ENCODE measurements at regions not wholly inside any gene's neighbourhood (a gene's known extent, or its start where the extent isn't known, plus 50 kb on each side); places are given as distances from the start of the nearest gene placed in this dataset.

GRCh38 chr6:113558966-113559365 is 298.2 kb upstream of the MARCKS start:
- DNase-seq: no peak

DNA sequence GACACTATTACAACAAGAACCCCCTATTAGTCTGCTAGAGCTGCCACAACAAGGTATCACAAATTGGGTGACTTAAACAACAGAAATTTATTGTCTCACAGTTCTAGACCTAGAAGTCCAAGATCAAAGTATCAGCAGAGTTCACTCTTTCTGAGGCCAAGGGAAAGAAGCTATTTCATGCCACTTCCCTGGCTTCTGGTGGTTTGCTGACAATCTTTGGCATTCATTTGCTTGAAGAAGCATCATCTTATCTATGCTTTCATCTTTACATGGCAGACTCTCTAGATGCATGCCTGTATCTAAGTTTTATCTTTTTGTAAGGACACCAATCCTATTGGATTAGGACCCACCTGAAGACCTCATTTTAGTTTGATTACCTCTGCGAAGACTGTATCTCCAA is 296.8 kb upstream of the MARCKS start:
- no peak for DNase-seq

GRCh38 chr6:113560908-113561307 is 296.2 kb upstream of the MARCKS start:
- DNase-seq: no peak

DNA sequence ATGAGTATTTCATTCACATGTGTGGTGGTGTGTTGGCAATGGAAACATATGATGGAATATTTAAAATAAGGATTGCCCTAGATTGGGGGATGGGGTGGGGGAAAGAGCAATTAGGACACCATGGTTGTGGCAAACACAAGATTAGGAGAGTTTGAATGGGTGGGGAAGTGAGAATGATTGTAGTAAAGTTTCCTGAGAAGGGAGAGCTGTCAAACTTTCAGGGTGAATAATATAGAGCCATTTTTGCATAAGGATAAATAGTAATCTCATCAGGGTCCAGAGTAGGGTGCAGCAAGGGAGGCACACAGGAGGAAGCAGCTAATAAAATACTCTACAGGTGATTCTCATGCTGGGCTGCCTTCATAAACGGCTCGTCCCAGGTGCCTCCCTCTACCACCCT is 294.9 kb upstream of the MARCKS start:
- no peak for DNase-seq

DNA sequence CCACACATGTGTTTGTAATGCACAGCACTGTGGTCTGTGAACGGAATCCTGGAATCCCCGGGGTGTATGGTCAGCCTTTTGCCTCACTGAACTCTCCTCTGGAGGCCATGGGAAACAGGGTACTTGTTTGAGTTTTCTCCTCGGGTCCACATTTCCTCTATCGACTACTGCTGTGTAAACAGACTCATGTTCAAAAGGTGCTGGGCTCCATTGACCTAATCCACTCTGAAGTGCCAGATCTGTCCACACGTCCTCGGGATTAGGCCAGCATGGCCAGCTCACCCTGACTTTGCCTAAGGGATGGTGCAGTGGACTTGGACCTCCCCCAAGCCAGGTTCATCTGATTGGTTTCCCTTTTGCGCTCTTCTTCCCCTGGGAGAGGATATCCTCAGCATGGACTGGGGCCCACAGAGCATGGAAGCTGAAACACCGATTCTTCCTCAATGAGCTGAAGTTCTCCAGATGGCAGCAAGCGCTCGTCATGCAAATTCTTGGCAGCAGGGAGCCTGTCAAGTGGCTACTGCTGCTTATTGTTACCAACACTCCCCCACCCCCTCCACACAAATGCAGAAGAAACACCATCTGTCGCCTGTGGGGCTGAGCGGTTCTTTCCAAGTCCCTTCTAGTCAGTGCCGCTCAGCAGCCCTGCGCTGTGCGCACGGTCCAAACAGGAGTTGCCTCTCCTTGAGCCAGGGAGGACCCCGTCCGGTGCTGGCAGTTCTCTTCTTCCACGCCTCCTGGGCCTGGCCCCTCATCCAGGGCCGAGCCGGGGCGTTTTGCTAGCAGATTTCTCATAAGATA is 292.6 kb upstream of the MARCKS start:
- no peak for DNase-seq

DNA sequence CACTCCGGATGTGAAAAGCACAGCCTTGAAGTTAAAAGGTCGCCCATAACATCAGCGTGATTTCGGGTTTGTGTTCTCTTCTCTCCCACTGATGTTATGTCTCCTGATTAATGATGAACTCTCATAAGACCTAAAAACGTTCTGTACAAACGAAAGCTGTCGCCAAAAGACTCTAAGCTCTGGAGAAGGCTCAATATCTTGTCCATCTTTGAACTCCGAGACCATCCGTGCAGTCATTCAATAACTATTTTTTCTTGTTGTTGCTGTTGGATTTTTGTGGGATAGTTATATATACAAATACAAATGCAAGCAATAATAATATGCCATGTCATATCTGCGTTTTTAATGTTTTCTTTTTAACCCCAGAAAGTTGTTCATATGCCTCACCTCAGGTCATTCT is 291.8 kb upstream of the MARCKS start:
- DNase-seq: no peak

- DNase-seq: no peak
These were observed 287.0 kb upstream of the MARCKS start for GRCh38 chr6:113570161-113570560.

- no peak for DNase-seq
These were observed 286.5 kb upstream of the MARCKS start for GRCh38 chr6:113570641-113571040.

- DNase-seq: no peak
These were observed 283.0 kb upstream of the MARCKS start for GRCh38 chr6:113574147-113574546.

DNA sequence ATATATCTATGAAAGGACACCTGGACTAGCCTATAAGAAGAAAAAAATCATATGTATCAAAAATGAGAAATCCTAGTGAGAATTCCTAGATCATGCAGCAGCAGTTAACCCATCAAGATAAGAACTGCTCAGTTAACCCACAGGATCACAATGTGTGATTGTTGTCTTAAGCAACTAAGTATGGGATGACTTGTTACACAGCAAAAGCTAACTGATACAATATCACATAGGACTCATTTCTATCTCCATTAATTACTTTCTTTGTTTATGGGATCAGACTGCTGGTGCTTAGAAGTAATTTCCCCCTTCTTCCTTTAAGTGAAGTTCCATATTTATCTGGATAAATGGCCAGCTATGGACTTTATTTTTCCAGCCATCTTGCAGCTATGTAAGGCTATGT is 280.8 kb upstream of the MARCKS start:
- DNase-seq: no peak

- no peak for DNase-seq
These were observed 278.5 kb upstream of the MARCKS start for GRCh38 chr6:113578691-113579090.

DNA sequence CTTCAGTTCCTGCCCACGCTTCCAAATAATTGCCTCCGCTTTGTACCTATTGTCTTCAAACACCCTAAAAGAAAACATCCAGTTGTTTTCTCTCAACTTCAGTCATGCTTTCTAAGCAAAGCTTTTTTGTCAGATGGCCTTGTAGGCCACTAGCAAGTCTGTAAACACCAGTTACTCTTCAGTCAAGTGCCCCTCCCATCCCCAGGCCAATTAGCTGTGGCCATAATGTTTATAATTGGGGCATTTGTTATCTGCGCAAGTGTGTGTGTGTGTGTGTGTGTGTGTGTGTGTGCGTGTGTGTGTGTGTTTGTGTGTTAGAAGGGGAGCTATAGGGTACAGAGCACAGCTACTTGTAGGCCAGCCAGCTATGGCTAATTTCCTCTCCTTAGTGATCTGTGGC is 272.4 kb upstream of the MARCKS start:
- no peak for DNase-seq

DNA sequence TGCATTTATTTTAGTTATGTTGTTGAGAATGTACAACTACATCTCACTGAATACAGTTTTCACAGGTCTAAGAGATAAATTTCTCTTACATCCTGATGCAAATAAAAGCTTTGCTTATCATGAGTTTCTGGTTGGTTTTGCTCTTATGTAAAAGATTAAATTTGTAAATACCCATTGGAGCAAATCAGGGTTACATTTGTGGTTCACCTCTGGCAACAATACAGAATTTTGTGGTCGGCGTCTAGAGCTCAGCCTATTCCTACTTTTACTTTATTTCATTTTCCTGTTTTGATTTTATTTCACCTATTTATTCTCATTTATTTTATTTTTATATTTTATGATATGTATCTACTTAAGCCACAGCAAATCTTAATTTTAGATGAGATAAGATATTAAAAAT is 271.9 kb upstream of the MARCKS start:
- no peak for DNase-seq

- no peak for DNase-seq
These were observed 270.6 kb upstream of the MARCKS start for GRCh38 chr6:113586413-113587077.

- DNase-seq: no peak
These were observed 270.0 kb upstream of the MARCKS start for GRCh38 chr6:113587078-113587699.

DNA sequence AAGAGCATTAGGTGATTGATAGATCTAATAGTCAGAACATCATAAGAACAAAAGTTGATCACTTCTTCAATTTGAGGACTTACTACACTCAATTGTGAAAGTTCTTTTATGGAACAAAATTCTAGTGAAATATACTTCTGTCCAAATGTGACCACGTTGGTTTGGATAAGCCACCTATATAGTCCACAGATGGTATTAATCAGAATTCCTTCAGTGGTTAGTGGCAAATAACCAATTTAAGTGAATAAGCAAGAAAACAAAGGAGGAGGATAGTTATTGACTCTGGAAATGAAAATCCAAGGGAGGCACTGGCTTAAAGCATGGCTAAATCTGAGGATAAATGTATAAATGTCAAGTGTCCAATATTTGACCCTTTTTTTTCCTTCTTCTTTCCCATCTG is 268.5 kb upstream of the MARCKS start:
- no peak for DNase-seq

DNA sequence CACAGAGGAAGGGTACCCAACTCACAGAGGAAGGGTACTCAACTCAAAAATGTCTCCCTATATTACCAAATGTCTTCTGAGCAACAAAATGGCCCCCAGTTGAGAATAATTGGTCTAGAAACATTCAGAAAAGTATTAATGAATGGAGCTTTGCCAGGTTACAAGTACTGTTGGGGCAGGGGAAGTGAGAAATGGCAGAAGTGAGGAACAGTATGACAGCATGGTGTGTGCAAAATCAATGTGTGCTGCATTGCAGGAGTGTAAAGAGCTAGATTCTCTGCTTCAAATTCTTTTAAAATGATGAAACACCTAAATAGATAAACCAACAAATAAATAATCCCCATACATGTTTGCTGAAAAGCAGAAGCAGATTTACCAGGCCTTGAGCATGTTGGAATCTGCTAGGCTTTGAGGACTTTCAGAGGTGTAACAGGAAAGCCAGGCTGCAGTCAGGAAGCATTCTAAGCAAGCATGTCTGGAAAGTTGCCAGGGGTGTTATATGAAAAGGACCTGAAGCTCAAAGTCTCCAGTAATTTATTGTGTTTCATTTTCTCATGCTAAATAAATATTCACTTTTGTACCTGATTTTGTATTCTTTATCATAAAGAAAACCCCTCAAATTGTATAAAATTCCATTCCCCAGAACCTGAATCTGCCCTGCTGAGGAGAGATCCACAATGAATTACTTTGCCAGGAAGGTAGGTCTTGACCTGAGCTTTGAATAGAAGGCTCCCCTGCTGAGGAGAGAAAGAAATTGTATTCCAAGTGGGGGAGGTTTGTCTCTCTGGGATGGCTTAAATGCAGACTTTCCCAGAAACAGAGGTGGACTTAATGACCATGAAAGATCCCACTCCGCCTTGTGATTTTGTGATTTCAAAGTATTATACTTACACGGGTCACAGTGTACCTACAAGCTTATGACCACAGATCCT is 265.0 kb upstream of the MARCKS start:
- no peak for DNase-seq

GRCh38 chr6:113594726-113595125 is 262.4 kb upstream of the MARCKS start:
- DNase-seq: no peak

GRCh38 chr6:113595911-113596376 is 261.2 kb upstream of the MARCKS start:
- DNase-seq: no peak

DNA sequence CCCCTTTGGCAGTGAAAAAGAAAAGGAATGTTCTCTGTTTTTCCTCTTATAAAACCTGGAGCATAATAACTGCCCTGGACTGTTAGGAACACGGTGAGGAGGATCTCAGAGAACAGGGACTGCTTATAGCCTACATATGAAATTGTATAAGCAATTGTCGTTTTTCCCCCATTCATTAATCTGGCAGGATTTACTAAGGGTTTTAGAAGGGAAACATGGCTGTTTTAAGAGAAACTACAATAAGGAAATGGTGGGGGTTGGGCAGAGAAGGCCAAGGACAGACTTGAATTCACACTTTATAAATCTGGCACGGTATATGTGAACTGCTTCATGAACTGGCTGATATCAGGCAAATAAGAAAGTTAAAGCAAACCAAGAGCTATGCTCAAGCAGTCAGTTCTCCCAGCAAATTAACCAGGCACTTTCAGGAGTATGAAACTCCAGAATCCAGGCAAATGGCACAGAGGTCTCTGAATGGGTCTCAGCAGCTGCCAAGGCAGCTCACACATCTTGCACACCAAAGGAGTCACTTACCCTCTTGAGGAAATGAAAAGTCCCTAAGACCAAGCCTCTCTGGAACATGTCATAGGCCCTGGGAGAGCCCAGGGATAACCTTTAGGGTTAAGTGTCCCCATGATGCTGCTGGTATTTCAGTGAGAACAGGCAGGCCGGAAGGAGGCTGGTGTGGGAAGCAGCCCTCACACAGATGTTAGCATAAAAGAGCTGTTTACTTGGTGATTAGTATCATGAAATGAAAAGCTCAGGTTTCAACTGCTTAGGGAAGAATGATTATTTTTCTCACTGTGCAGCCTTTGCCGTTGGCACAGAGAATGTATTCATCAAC is 260.5 kb upstream of the MARCKS start:
- no peak for DNase-seq

DNA sequence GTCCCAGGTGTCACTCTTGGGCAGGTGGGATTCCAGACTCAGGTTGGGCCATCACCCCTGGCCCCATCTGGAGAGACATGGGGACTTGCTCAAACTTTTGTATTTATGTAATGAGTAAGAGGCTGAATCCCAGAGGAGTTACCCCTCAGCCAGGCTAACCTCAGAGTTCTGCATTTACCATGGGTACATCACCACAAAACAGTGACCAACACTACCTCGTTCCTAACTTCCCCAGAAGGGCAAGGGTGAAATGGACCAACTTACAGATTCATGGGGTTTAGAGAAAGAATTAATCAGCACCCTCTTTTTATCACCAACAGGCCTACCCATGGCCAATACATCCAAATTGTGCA is 259.9 kb upstream of the MARCKS start:
- DNase-seq: no peak

DNA sequence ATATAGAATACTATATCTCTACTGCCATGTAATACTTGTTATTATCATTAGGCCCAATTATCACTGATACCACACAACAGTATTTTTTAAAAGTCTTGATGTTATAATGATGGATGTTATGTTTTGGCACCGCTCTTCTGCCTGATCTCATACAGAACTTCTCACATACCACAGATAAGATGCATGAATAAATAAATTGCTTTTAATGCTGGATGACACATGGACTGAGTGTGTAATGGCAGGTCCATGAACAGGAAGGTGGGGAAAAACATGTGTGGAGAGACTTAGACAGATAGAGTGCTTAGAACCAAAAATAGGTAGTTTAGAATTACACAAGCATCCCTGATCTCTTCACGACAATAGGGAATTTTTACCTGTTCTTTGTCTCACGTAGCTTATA is 258.4 kb upstream of the MARCKS start:
- DNase-seq: no peak

Data from CD4-positive, alpha-beta T cell treated with Interleukin-10 for 1 hour (primary cell).